Activated naive CD4-positive, alpha-beta T cell treated with anti-CD3 and anti-CD28 coated beads for 36 hours (primary cell): ENCODE measurements at regions not wholly inside any gene's neighbourhood (a gene's known extent, or its start where the extent isn't known, plus 50 kb on each side); places are given as distances from the start of the nearest gene placed in this dataset.

ENCODE experiments used
- CTCF ChIA-PET: fragments of 350-600 bp; sonication (Branson Sonifier 250); formaldehyde crosslinking; loops from one replicate; lab custom pipeline; 2021; ENCODE audit warnings: antibody characterized with exemption; lab: Charles Lee
- DNase-seq: peaks from one replicate; pipeline ENCODE4 v3.0.0-alpha.2; 2020
- H3K27ac Mint-ChIP-seq: one replicate; pipeline ENCODE4 v1.8.0; 2021; ENCODE audit warnings: mild to moderate bottlenecking, mixed read lengths
- H3K27me3 Mint-ChIP-seq: one replicate; pipeline ENCODE4 v1.8.0; 2021; ENCODE audit warnings: low read depth, mixed read lengths
- H3K36me3 Mint-ChIP-seq: one replicate; pipeline ENCODE4 v1.8.0; 2021; ENCODE audit warnings: low read depth, mixed read lengths
- H3K4me1 Mint-ChIP-seq: one replicate; pipeline ENCODE4 v1.8.0; 2021; ENCODE audit warnings: low read depth, mixed read lengths
- H3K4me3 Mint-ChIP-seq: one replicate; pipeline ENCODE4 v1.8.0; 2021; ENCODE audit warnings: mild to moderate bottlenecking, moderate library complexity, mixed read lengths
- H3K9me3 Mint-ChIP-seq: one replicate; pipeline ENCODE4 v1.8.0; 2021; ENCODE audit warnings: mixed read lengths
- intact Hi-C: fragments of 100-400 bp; cut with micrococcal nuclease; formaldehyde crosslinking; loops from one replicate; pipeline ENCODE4 v1.15.1; 2023

DNA sequence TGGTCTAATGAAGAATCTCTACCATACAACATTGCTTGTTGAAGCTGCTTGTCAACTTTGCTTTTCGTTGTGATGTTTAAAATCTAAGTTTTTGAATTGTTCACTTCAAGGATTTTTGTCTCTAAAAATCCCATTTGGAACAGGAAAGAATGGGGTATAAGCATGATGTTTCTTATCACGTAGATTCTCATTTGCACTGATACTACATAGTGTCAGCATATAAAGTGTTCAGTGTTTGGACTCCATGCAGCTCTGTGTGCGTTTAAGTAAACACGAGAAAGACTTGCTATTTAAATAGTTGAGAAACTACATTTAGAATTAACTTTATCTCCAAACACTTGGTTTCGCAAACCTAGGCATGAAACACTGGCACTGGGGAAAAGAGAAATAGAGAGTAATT lies 452.5 kb downstream of the NKX6-1 start:
- H3K9me3 Mint-ChIP-seq, result no peaks in the 10 kb centered on the region
- intact Hi-C loops, result no loop called here
- no peak for DNase-seq
- no peak overlapping the region for H3K27ac Mint-ChIP-seq
- H3K4me3 Mint-ChIP-seq, result no peak overlapping the region
- no peaks in the 10 kb centered on the region for H3K36me3 Mint-ChIP-seq
- no peaks in the 10 kb centered on the region for H3K4me1 Mint-ChIP-seq
- H3K27me3 Mint-ChIP-seq, result no peaks in the 10 kb centered on the region
- CTCF ChIA-PET, result no interaction called here

DNA sequence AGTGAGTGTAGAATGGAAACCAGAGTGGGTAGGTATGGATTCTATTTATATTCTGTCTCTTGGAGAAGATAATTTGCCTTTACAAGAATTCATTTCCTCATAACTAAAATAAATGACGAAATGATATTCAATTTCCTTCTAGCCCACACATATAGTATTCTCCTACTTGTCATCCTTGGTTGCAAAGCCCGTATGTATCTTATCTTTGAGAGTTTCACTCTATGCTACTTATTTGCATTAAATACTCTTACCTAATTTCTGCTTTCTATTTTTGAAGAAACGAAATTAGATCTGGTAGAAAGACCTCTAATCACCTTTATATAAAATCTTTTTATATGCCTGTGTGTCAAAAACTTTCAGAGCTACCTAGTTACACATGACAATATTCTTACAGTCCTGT lies 457.7 kb downstream of the NKX6-1 start:
- Mint-ChIP-seq H3K27ac (no peak overlapping the region), H3K4me3 (no peak overlapping the region), H3K36me3 (no peaks in the 10 kb centered on the region), H3K27me3 (no peaks in the 10 kb centered on the region), H3K9me3 (no peaks in the 10 kb centered on the region), H3K4me1 (no peaks in the 10 kb centered on the region)
- CTCF ChIA-PET, result no interaction called here
- intact Hi-C loops, result no loop called here
- DNase-seq, result no peak

DNA sequence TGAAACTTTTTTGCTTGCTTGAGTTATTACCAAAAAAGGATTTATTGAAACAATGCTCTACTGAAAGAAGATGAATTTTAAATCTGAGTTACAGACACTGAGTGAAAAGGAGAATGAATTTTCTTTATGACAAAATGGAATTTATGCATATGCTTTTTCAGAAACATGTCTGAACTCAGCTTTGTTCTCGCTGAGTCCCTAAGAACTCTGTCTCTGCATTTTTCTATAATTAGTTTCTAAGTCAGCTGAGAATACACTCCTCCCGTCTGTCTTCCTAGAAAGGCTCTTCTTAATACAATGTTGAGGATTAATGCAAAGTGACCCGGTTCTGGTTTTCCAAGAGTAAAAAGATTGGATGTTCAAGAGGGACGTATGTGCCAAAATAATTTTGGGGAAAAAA lies 463.5 kb downstream of the NKX6-1 start:
- H3K4me1 Mint-ChIP-seq, result no peaks in the 10 kb centered on the region
- H3K36me3 Mint-ChIP-seq, result no peaks in the 10 kb centered on the region
- H3K27me3 Mint-ChIP-seq, result no peaks in the 10 kb centered on the region
- CTCF ChIA-PET, result no interaction called here
- H3K9me3 Mint-ChIP-seq, result no peaks in the 10 kb centered on the region
- H3K4me3 Mint-ChIP-seq, result no peak overlapping the region
- intact Hi-C loops, result no loop called here
- no peak overlapping the region for H3K27ac Mint-ChIP-seq
- DNase-seq, result no peak

DNA sequence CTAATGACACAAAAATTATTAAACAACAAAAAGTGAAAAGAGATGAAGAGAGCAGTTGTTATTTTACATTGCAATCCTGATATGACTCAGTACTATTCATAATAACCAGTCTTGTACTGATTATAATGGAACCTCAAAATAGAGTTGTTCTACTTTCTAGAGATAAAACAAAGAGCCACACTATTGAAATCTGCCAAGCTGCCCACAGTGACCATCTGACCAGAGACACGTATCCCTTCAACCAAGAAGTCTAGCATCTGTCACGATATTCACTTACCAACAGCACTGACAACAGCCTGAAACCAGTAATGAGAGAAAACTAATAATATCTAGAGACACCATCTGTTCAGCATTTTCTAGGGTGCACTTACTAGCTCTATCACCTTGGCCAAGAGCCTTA lies 466.7 kb downstream of the NKX6-1 start:
- H3K4me3 Mint-ChIP-seq, result no peak overlapping the region
- H3K9me3 Mint-ChIP-seq, result no peaks in the 10 kb centered on the region
- intact Hi-C loops, result no loop called here

DNA sequence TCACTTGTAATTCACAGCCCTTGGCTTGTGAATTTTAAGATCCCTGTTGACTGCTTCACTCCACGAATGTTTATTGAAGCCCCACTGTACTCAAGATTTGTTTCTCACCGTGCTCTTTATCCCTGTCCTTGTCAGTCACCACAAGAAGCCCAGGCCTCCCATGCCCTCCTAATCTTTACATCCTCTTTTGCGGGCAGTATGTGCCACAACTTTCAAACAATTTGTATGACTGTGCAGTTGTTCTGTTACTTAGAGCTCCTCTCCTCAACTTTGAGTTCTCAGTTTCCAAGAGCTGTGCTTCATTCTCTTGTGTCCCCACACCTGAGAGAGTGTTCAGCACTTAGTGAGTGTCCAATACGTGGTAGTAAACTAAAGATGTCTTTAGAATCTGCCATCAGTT lies 467.7 kb downstream of the NKX6-1 start:
- Mint-ChIP-seq H3K4me3 (no peak overlapping the region), H3K4me1 (no peaks in the 10 kb centered on the region), H3K27ac (no peak overlapping the region), H3K36me3 (no peaks in the 10 kb centered on the region), H3K9me3 (no peaks in the 10 kb centered on the region), H3K27me3 (no peaks in the 10 kb centered on the region)
- no peak for DNase-seq
- intact Hi-C loops, result no loop called here
- CTCF ChIA-PET, result no interaction called here

More for the DNA sequence above, 466.7 kb downstream of the NKX6-1 start:
- no peak overlapping the region for H3K27ac Mint-ChIP-seq
- no peaks in the 10 kb centered on the region for H3K4me1 Mint-ChIP-seq
- H3K27me3 Mint-ChIP-seq, result no peaks in the 10 kb centered on the region
- no peak for DNase-seq
- H3K36me3 Mint-ChIP-seq, result no peaks in the 10 kb centered on the region
- CTCF ChIA-PET, result no interaction called here

DNA sequence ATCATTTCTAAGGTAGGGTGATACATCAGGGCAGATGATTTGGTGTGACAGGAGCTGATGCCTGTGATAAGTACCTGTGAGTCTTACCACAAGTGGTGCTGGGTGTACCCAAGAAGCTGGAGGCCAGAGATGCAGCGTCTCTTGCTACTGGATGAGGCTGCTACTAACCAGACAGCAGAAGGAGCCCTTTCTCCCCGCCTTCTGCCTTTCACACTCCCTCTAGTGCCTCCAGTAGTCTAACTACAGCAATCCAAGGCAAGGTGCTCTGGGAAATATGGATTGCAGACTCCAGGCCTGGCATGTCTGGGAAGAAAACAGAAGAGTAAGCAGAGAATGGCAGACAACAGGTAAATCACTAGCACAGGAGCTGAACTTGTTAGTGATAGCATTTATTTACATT lies 470.8 kb downstream of the NKX6-1 start:
- peaks cover 2% of the 10 kb centered on the region for H3K27me3 Mint-ChIP-seq
- H3K4me1 Mint-ChIP-seq, result no peaks in the 10 kb centered on the region
- H3K27ac Mint-ChIP-seq, result no peak overlapping the region
- no peak overlapping the region for H3K4me3 Mint-ChIP-seq
- H3K9me3 Mint-ChIP-seq, result no peaks in the 10 kb centered on the region
- H3K36me3 Mint-ChIP-seq, result no peaks in the 10 kb centered on the region
- DNase-seq, result no peak
- intact Hi-C loops, result no loop called here
- CTCF ChIA-PET, result no interaction called here

DNA sequence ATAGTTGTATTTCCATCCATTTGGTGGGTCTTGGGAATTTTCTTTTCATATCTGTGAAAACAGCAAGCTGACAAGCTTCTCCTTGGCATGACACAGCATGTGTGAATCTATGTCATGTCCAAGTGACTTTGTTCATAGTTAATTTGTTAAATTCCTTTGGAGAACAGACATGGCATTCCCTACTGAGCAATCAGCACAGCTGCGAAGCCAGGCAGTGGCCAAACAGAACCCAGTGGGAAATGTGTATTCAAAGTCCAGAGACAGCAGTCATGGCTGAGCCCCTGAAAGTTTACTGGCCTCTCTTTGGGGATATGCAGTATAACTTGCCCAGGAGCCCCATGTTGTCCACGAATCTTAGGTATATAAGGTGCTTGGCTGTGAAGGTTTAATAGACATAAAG lies 474.7 kb downstream of the NKX6-1 start:
- Mint-ChIP-seq H3K4me3 (no peak overlapping the region), H3K9me3 (no peaks in the 10 kb centered on the region), H3K36me3 (no peaks in the 10 kb centered on the region), H3K27me3 (peaks cover 2% of the 10 kb centered on the region), H3K4me1 (no peaks in the 10 kb centered on the region), H3K27ac (no peak overlapping the region)
- DNase-seq, result no peak
- CTCF ChIA-PET, result interaction anchor here (0.8 kb wide), 1 partner anchor 76 kb away, joined by 3 read pairs; no protein-coding TSS in a partner anchor
- intact Hi-C loops, result no loop called here

DNA sequence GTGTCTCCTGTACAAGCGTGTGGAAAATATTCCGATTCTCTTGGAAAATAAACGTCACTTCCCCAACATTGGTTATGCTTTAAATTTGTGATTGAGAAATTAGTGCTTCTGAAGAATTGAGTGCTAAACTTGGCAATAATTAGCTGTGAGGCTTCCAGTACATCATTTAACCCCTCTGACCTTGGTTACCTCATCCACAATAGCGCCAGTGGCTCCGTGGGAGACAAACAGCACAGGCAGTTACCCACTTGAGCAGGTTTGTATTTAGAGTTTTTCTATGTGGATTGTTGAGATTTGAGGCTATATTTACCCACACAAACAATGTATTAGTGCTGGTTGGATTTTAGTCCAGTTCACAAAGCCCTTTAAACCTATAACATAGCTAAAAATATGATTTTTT lies 476.5 kb downstream of the NKX6-1 start:
- intact Hi-C loops, result no loop called here
- no peak for DNase-seq

DNA sequence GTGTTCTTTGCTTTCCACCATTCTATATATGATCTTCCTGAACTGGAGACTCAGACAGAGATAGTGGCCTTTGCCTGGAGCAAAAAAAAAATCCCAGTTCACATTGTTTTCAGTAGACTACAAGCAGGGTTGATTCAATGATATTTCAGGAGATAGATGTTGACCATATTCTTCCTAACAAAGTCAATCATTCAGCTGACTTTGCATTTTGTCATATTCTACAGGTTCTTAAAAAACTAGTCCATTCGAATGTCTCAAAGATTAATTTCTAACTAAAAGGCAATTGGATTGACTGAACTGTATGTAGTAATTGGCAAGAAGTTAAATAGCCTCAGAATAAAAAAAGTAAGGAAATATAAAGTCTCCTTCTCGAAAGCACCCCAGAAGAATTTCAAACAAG lies 479.5 kb downstream of the NKX6-1 start:
- no peaks in the 10 kb centered on the region for H3K9me3 Mint-ChIP-seq
- H3K4me1 Mint-ChIP-seq, result no peaks in the 10 kb centered on the region
- intact Hi-C loops, result no loop called here
- H3K4me3 Mint-ChIP-seq, result no peak overlapping the region
- no peaks in the 10 kb centered on the region for H3K36me3 Mint-ChIP-seq
- no peaks in the 10 kb centered on the region for H3K27me3 Mint-ChIP-seq
- H3K27ac Mint-ChIP-seq, result no peak overlapping the region
- CTCF ChIA-PET, result no interaction called here
- DNase-seq, result no peak

More for the DNA sequence above, 476.5 kb downstream of the NKX6-1 start:
- no peaks in the 10 kb centered on the region for H3K9me3 Mint-ChIP-seq
- CTCF ChIA-PET, result no interaction called here
- H3K4me3 Mint-ChIP-seq, result no peak overlapping the region
- no peaks in the 10 kb centered on the region for H3K4me1 Mint-ChIP-seq
- no peak overlapping the region for H3K27ac Mint-ChIP-seq
- no peaks in the 10 kb centered on the region for H3K36me3 Mint-ChIP-seq
- peaks cover 2% of the 10 kb centered on the region for H3K27me3 Mint-ChIP-seq

DNA sequence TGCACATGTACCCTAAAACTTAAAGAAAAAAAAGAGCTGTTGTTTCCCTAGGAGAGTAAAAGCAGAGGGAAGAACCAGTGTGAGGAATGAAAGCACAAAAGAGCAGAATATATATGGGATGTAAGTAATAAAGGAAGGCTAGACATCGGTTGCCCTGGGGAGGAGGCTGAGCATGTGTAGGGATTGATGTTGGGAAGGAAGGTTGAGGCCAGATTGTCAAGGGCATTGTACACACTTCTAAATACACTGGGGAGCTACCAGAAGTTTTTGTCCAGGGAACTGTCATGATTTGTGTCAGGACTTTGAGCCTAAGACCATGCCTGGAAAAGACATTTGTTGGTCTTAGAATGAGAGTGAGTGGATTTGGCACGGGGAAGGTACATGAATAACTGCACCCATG lies 467.1 kb downstream of the GPAT3 start:
- Mint-ChIP-seq H3K4me3 (no peak overlapping the region), H3K9me3 (peaks cover 2% of the 10 kb centered on the region), H3K4me1 (no peaks in the 10 kb centered on the region), H3K36me3 (no peaks in the 10 kb centered on the region), H3K27ac (no peak overlapping the region), H3K27me3 (no peaks in the 10 kb centered on the region)
- no peak for DNase-seq
- CTCF ChIA-PET, result no interaction called here
- intact Hi-C loops, result no loop called here

DNA sequence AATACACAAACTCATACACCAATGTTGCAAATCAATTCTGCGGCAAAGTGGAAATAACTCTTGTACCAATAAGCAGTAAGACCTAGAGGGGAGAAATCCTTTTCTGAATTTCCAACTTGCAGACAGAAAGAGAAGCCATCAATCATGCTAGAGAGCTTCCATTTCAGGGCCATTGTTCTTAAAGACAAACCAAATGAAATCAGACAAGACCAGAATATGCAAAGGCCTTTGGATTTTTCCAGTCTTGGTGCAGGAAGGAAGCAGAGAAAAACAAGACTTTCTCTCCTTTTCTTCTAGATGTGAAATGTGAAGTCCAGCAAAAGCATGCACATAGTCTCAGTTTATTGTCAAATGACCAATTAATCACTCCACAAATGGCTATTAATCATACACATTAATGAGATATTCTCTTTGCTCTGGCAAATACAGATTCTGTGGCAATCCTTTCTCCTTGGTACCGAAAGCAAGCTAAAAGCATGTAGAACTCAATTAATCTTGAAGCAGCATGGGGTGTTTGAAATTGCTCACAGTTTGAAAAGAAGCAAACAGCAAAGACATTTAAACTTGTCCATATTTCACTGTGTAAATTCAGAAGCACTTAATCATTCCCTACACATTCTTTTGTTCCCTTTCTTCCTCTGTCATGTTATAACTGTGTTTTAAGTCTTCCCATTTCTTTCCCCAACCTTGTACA lies 466.1 kb downstream of the GPAT3 start:
- CTCF ChIA-PET, result no interaction called here
- intact Hi-C loops, result no loop called here
- Mint-ChIP-seq H3K27me3 (no peaks in the 10 kb centered on the region), H3K27ac (no peak overlapping the region), H3K4me1 (no peaks in the 10 kb centered on the region), H3K36me3 (no peaks in the 10 kb centered on the region), H3K4me3 (no peak overlapping the region), H3K9me3 (peaks cover 2% of the 10 kb centered on the region)
- no peak for DNase-seq

DNA sequence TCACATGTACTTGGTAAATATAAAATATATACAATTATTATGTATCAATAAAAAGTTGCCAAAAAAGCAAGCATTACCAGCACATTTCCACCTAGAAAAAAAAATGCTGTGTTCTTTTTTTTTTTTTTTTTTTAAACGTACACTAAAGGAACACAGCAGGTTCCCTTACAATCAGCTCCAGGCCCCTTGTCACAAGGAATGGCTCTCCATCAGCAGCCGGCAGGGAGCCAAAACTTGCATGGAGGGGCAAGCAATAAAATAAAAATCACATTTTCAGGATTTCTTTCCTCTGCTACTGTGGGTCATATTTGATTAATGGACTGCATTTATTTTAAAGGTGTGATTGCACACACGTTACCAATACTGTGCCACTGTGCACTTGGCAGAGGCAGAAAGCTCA lies 460.3 kb downstream of the GPAT3 start:
- Mint-ChIP-seq H3K36me3 (no peaks in the 10 kb centered on the region), H3K4me3 (no peak overlapping the region), H3K27ac (no peak overlapping the region), H3K9me3 (no peaks in the 10 kb centered on the region), H3K4me1 (no peaks in the 10 kb centered on the region), H3K27me3 (peaks cover 3% of the 10 kb centered on the region)
- CTCF ChIA-PET, result no interaction called here
- intact Hi-C loops, result no loop called here
- no peak for DNase-seq

DNA sequence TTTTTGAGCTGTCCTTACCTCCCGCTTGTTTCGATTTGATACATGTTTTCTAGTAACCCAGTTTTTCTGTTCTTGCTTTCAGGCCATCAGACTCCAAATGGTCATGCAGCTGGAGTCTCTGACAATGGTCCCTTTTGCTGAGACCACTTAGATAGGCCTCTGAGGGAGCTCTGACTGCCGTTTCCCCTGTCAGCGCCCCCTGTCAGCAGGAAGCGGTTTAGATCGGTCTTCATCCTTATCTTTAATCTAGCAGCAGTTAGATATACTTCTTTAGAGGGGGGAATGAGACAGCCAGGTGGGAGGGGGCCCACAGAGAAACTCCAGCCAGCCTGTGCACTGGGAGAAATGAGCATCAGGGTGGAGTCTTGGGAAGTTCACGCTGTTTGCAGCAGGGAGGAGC lies 457.9 kb downstream of the GPAT3 start:
- CTCF ChIA-PET, result no interaction called here
- intact Hi-C loops, result no loop called here
- H3K27me3 Mint-ChIP-seq, result peaks cover 3% of the 10 kb centered on the region
- no peaks in the 10 kb centered on the region for H3K4me1 Mint-ChIP-seq
- H3K9me3 Mint-ChIP-seq, result no peaks in the 10 kb centered on the region
- no peak overlapping the region for H3K27ac Mint-ChIP-seq
- H3K4me3 Mint-ChIP-seq, result no peak overlapping the region
- no peaks in the 10 kb centered on the region for H3K36me3 Mint-ChIP-seq
- no peak for DNase-seq
